ENCODE measurements at regions not wholly inside any gene's neighbourhood (a gene's known extent, or its start where the extent isn't known, plus 50 kb on each side); places are given as distances from the start of the nearest gene placed in this dataset.

- Histone ChIP-seq H3K9me3 (ENCODE audit: control insufficient read depth in 3 of 3, low read length in 3 of 3) (no peaks in the 10 kb centered on the region), H3K4me1 (ENCODE audit: control insufficient read depth in 3 of 3, insufficient read depth in 3 of 3, low read length in 3 of 3) (peaks cover 0 to 5% (median 0%) of the 10 kb centered on the region in 3 donors), H3K27ac (ENCODE audit: low read depth, low read length) (no peak overlapping the region), H3K36me3 (ENCODE audit: control insufficient read depth in 3 of 3, insufficient read depth in 3 of 3, low read length in 3 of 3) (no peaks in the 10 kb centered on the region), H3K27me3 (ENCODE audit: control insufficient read depth in 3 of 3, insufficient read depth in 3 of 3, low read length in 3 of 3) (peaks cover 3 to 5% (median 4%) of the 10 kb centered on the region in 3 donors), H3K4me3 (ENCODE audit: low read length in 3 of 3) (no peak overlapping the region), H3K9ac (ENCODE audit: low read depth in 1 of 3, low read length in 3 of 3) (no peak overlapping the region)
Observed at GRCh38 chr17:72519598-72519936, 398.7 kb downstream of the SOX9 start.

GRCh38 chr17:72520665-72521303 is 400.0 kb downstream of the SOX9 start:
- no peaks in the 10 kb centered on the region for H3K36me3 ChIP-seq (ENCODE audit: control insufficient read depth in 3 of 3, insufficient read depth in 3 of 3, low read length in 3 of 3)
- no peak overlapping the region for H3K9ac ChIP-seq (ENCODE audit: low read depth in 1 of 3, low read length in 3 of 3)

GRCh38 chr17:72523491-72523890 is 402.7 kb downstream of the SOX9 start:
- no peak overlapping the region for H3K27ac ChIP-seq (ENCODE audit: low read depth, low read length)
- H3K27me3 ChIP-seq (ENCODE audit: control insufficient read depth in 3 of 3, insufficient read depth in 3 of 3, low read length in 3 of 3), result peaks cover 0 to 10% (median 0%) of the 10 kb centered on the region in 3 donors
- H3K9me3 ChIP-seq (ENCODE audit: control insufficient read depth in 3 of 3, low read length in 3 of 3), result no peaks in the 10 kb centered on the region
- no peak overlapping the region for H3K4me3 ChIP-seq (ENCODE audit: low read length in 3 of 3)
- no peak overlapping the region for H3K9ac ChIP-seq (ENCODE audit: low read depth in 1 of 3, low read length in 3 of 3)
- no peaks in the 10 kb centered on the region for H3K36me3 ChIP-seq (ENCODE audit: control insufficient read depth in 3 of 3, insufficient read depth in 3 of 3, low read length in 3 of 3)
- H3K4me1 ChIP-seq (ENCODE audit: control insufficient read depth in 3 of 3, insufficient read depth in 3 of 3, low read length in 3 of 3), result no peaks in the 10 kb centered on the region

More at GRCh38 chr17:72520665-72521303, 400.0 kb downstream of the SOX9 start:
- H3K4me3 ChIP-seq (ENCODE audit: low read length in 3 of 3), result no peak overlapping the region
- peaks cover 0 to 5% (median 4%) of the 10 kb centered on the region in 3 donors for H3K27me3 ChIP-seq (ENCODE audit: control insufficient read depth in 3 of 3, insufficient read depth in 3 of 3, low read length in 3 of 3)
- peaks cover 0 to 5% (median 0%) of the 10 kb centered on the region in 3 donors for H3K4me1 ChIP-seq (ENCODE audit: control insufficient read depth in 3 of 3, insufficient read depth in 3 of 3, low read length in 3 of 3)
- H3K27ac ChIP-seq (ENCODE audit: low read depth, low read length), result no peak overlapping the region
- H3K9me3 ChIP-seq (ENCODE audit: control insufficient read depth in 3 of 3, low read length in 3 of 3), result no peaks in the 10 kb centered on the region

GRCh38 chr17:72525225-72526015 is 404.6 kb downstream of the SOX9 start:
- H3K27ac ChIP-seq (ENCODE audit: low read depth, low read length), result no peak overlapping the region
- no peak overlapping the region for H3K9ac ChIP-seq (ENCODE audit: low read depth in 1 of 3, low read length in 3 of 3)
- no peak overlapping the region for H3K4me3 ChIP-seq (ENCODE audit: low read length in 3 of 3)
- H3K9me3 ChIP-seq (ENCODE audit: control insufficient read depth in 3 of 3, low read length in 3 of 3), result no peaks in the 10 kb centered on the region
- H3K36me3 ChIP-seq (ENCODE audit: control insufficient read depth in 3 of 3, insufficient read depth in 3 of 3, low read length in 3 of 3), result no peaks in the 10 kb centered on the region
- H3K4me1 ChIP-seq (ENCODE audit: control insufficient read depth in 3 of 3, insufficient read depth in 3 of 3, low read length in 3 of 3), result no peaks in the 10 kb centered on the region
- peaks cover 0 to 10% (median 0%) of the 10 kb centered on the region in 3 donors for H3K27me3 ChIP-seq (ENCODE audit: control insufficient read depth in 3 of 3, insufficient read depth in 3 of 3, low read length in 3 of 3)

GRCh38 chr17:72526769-72527168 is 405.9 kb downstream of the SOX9 start:
- Histone ChIP-seq H3K9ac (ENCODE audit: low read depth in 1 of 3, low read length in 3 of 3) (no peak overlapping the region), H3K27ac (ENCODE audit: low read depth, low read length) (no peak overlapping the region), H3K27me3 (ENCODE audit: control insufficient read depth in 3 of 3, insufficient read depth in 3 of 3, low read length in 3 of 3) (peaks cover 0 to 5% (median 0%) of the 10 kb centered on the region in 3 donors), H3K36me3 (ENCODE audit: control insufficient read depth in 3 of 3, insufficient read depth in 3 of 3, low read length in 3 of 3) (no peaks in the 10 kb centered on the region), H3K4me3 (ENCODE audit: low read length in 3 of 3) (no peak overlapping the region), H3K9me3 (ENCODE audit: control insufficient read depth in 3 of 3, low read length in 3 of 3) (no peaks in the 10 kb centered on the region), H3K4me1 (ENCODE audit: control insufficient read depth in 3 of 3, insufficient read depth in 3 of 3, low read length in 3 of 3) (no peaks in the 10 kb centered on the region)

GRCh38 chr17:72527789-72528188 is 407.0 kb downstream of the SOX9 start:
- H3K9ac ChIP-seq (ENCODE audit: low read depth in 1 of 3, low read length in 3 of 3), result no peak overlapping the region
- H3K4me3 ChIP-seq (ENCODE audit: low read length in 3 of 3), result no peak overlapping the region
- H3K27ac ChIP-seq (ENCODE audit: low read depth, low read length), result no peak overlapping the region
- H3K9me3 ChIP-seq (ENCODE audit: control insufficient read depth in 3 of 3, low read length in 3 of 3), result no peaks in the 10 kb centered on the region
- H3K36me3 ChIP-seq (ENCODE audit: control insufficient read depth in 3 of 3, insufficient read depth in 3 of 3, low read length in 3 of 3), result no peaks in the 10 kb centered on the region
- H3K4me1 ChIP-seq (ENCODE audit: control insufficient read depth in 3 of 3, insufficient read depth in 3 of 3, low read length in 3 of 3), result no peaks in the 10 kb centered on the region
- peaks cover 0 to 5% (median 0%) of the 10 kb centered on the region in 3 donors for H3K27me3 ChIP-seq (ENCODE audit: control insufficient read depth in 3 of 3, insufficient read depth in 3 of 3, low read length in 3 of 3)

GRCh38 chr17:72528683-72529082 is 407.9 kb downstream of the SOX9 start:
- Histone ChIP-seq H3K9me3 (ENCODE audit: control insufficient read depth in 3 of 3, low read length in 3 of 3) (no peaks in the 10 kb centered on the region), H3K4me1 (ENCODE audit: control insufficient read depth in 3 of 3, insufficient read depth in 3 of 3, low read length in 3 of 3) (no peaks in the 10 kb centered on the region), H3K27ac (ENCODE audit: low read depth, low read length) (no peak overlapping the region), H3K36me3 (ENCODE audit: control insufficient read depth in 3 of 3, insufficient read depth in 3 of 3, low read length in 3 of 3) (no peaks in the 10 kb centered on the region), H3K4me3 (ENCODE audit: low read length in 3 of 3) (no peak overlapping the region), H3K9ac (ENCODE audit: low read depth in 1 of 3, low read length in 3 of 3) (no peak overlapping the region), H3K27me3 (ENCODE audit: control insufficient read depth in 3 of 3, insufficient read depth in 3 of 3, low read length in 3 of 3) (peaks cover 0 to 5% (median 0%) of the 10 kb centered on the region in 3 donors)

- H3K27me3 ChIP-seq (ENCODE audit: control insufficient read depth in 3 of 3, insufficient read depth in 3 of 3, low read length in 3 of 3), result peaks cover 0 to 5% (median 0%) of the 10 kb centered on the region in 3 donors
- H3K4me3 ChIP-seq (ENCODE audit: low read length in 3 of 3), result no peak overlapping the region
- no peak overlapping the region for H3K9ac ChIP-seq (ENCODE audit: low read depth in 1 of 3, low read length in 3 of 3)
- H3K4me1 ChIP-seq (ENCODE audit: control insufficient read depth in 3 of 3, insufficient read depth in 3 of 3, low read length in 3 of 3), result no peaks in the 10 kb centered on the region
- H3K36me3 ChIP-seq (ENCODE audit: control insufficient read depth in 3 of 3, insufficient read depth in 3 of 3, low read length in 3 of 3), result no peaks in the 10 kb centered on the region
- H3K9me3 ChIP-seq (ENCODE audit: control insufficient read depth in 3 of 3, low read length in 3 of 3), result peaks cover 0 to under 1% (median 0%) of the 10 kb centered on the region in 3 donors
- H3K27ac ChIP-seq (ENCODE audit: low read depth, low read length), result no peak overlapping the region
Observed at GRCh38 chr17:72529386-72529785, 408.6 kb downstream of the SOX9 start.

- Histone ChIP-seq H3K27ac (ENCODE audit: low read depth, low read length) (no peak overlapping the region), H3K9ac (ENCODE audit: low read depth in 1 of 3, low read length in 3 of 3) (no peak overlapping the region), H3K4me3 (ENCODE audit: low read length in 3 of 3) (no peak overlapping the region), H3K27me3 (ENCODE audit: control insufficient read depth in 3 of 3, insufficient read depth in 3 of 3, low read length in 3 of 3) (peaks cover 0 to 5% (median 0%) of the 10 kb centered on the region in 3 donors), H3K4me1 (ENCODE audit: control insufficient read depth in 3 of 3, insufficient read depth in 3 of 3, low read length in 3 of 3) (no peaks in the 10 kb centered on the region), H3K36me3 (ENCODE audit: control insufficient read depth in 3 of 3, insufficient read depth in 3 of 3, low read length in 3 of 3) (no peaks in the 10 kb centered on the region), H3K9me3 (ENCODE audit: control insufficient read depth in 3 of 3, low read length in 3 of 3) (peaks cover 0 to 3% (median 0%) of the 10 kb centered on the region in 3 donors)
Observed at GRCh38 chr17:72530454-72530853, 409.6 kb downstream of the SOX9 start.

GRCh38 chr17:72531729-72532128 is 410.9 kb downstream of the SOX9 start:
- H3K36me3 ChIP-seq (ENCODE audit: control insufficient read depth in 3 of 3, insufficient read depth in 3 of 3, low read length in 3 of 3), result no peaks in the 10 kb centered on the region
- H3K9ac ChIP-seq (ENCODE audit: low read depth in 1 of 3, low read length in 3 of 3), result no peak overlapping the region
- no peak overlapping the region for H3K4me3 ChIP-seq (ENCODE audit: low read length in 3 of 3)
- peaks cover 0 to 8% (median 0%) of the 10 kb centered on the region in 3 donors for H3K27me3 ChIP-seq (ENCODE audit: control insufficient read depth in 3 of 3, insufficient read depth in 3 of 3, low read length in 3 of 3)
- peaks cover 0 to 3% (median 0%) of the 10 kb centered on the region in 3 donors for H3K9me3 ChIP-seq (ENCODE audit: control insufficient read depth in 3 of 3, low read length in 3 of 3)
- H3K4me1 ChIP-seq (ENCODE audit: control insufficient read depth in 3 of 3, insufficient read depth in 3 of 3, low read length in 3 of 3), result no peaks in the 10 kb centered on the region
- H3K27ac ChIP-seq (ENCODE audit: low read depth, low read length), result no peak overlapping the region

All from skeletal muscle tissue (tissue), 3 donors.